ENCODE measurements at regions not wholly inside any gene's neighbourhood (a gene's known extent, or its start where the extent isn't known, plus 50 kb on each side); places are given as distances from the start of the nearest gene placed in this dataset.

- Histone ChIP-seq H4K20me1 (ENCODE audit: control insufficient read depth, insufficient read depth, low read length, poor library complexity, severe bottlenecking) (no peaks in the 10 kb centered on the region), H3K4me1 (ENCODE audit: control insufficient read depth in 2 of 2, insufficient read depth in 2 of 2, low read length in 2 of 2) (no peaks in the 10 kb centered on the region), H3K4me3 (ENCODE audit: control extremely low read depth in 1 of 5, extremely low read depth in 1 of 5, insufficient read depth in 1 of 5, low read depth in 2 of 5, low read length in 4 of 5) (no peak overlapping the region), H3K79me2 (ENCODE audit: control insufficient read depth, insufficient read depth, low read length) (no peaks in the 10 kb centered on the region), H3K36me3 (replicated peaks in 1 of 2; ENCODE audit: control extremely low read depth in 1 of 2, control insufficient read depth in 1 of 2, extremely low read depth in 1 of 2, insufficient read depth in 2 of 2, low read length in 1 of 2) (no peaks in the 10 kb centered on the region), H3K9ac (ENCODE audit: low read length) (no peak overlapping the region), H2AFZ (ENCODE audit: insufficient read depth, low read depth, low read length, poor library complexity, severe bottlenecking) (no peak overlapping the region), H3K9me3 (ENCODE audit: control extremely low read depth in 1 of 3, control insufficient read depth in 2 of 3, insufficient read depth in 1 of 3, low read length in 2 of 3) (no peaks in the 10 kb centered on the region), H3K27ac (ENCODE audit: low read length in 2 of 2) (no peak overlapping the region), H3K4me2 (replicated peaks; ENCODE audit: low read depth, low read length, poor library complexity, severe bottlenecking) (no peak overlapping the region), H3K27me3 (replicated peaks in 1 of 4; ENCODE audit: control extremely low read depth in 1 of 4, control insufficient read depth in 3 of 4, insufficient read depth in 4 of 4, low read length in 3 of 4) (no peaks in the 10 kb centered on the region)
- ATAC-seq (ENCODE audit: low read depth) (no peak), DNase-seq (no peak)
- H3K4me3 Mint-ChIP-seq, result no peak overlapping the region
- TF ChIP-seq EZH2 (IDR thresholded peaks at IDR 0.05; ENCODE audit: borderline replicate concordance, insufficient read depth, low read depth, low read length, poor library complexity, severe bottlenecking), result no peak
- TF ChIP-seq, protein P1, sequence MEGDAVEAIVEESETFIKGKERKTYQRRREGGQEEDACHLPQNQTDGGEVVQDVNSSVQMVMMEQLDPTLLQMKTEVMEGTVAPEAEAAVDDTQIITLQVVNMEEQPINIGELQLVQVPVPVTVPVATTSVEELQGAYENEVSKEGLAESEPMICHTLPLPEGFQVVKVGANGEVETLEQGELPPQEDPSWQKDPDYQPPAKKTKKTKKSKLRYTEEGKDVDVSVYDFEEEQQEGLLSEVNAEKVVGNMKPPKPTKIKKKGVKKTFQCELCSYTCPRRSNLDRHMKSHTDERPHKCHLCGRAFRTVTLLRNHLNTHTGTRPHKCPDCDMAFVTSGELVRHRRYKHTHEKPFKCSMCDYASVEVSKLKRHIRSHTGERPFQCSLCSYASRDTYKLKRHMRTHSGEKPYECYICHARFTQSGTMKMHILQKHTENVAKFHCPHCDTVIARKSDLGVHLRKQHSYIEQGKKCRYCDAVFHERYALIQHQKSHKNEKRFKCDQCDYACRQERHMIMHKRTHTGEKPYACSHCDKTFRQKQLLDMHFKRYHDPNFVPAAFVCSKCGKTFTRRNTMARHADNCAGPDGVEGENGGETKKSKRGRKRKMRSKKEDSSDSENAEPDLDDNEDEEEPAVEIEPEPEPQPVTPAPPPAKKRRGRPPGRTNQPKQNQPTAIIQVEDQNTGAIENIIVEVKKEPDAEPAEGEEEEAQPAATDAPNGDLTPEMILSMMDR (IDR thresholded peaks at IDR 0.05), result no peak
- no peak overlapping the region for H3K27ac Mint-ChIP-seq
- ChIA-PET CTCF (no interaction called here), POLR2A (no interaction called here)
- H3K4me1 Mint-ChIP-seq, result no peaks in the 10 kb centered on the region
- intact Hi-C loops (cut with micrococcal nuclease), result no loop called here
- H3K9me3 Mint-ChIP-seq (ENCODE audit: insufficient read depth), result no peaks in the 10 kb centered on the region
- WGBS (ENCODE audit: insufficient coverage), result no CpG with 5 or more reads among the region's 2 CpGs
- H3K27me3 Mint-ChIP-seq, result no peaks in the 10 kb centered on the region
Measured at GRCh38 chr13:108561149-108561548, 68.3 kb upstream of the MYO16 start.

GRCh38 chr13:108566413-108567170 is 62.8 kb upstream of the MYO16 start:
- ATAC-seq (ENCODE audit: low read depth), result no peak
- no peak overlapping the region for H3K27ac Mint-ChIP-seq
- WGBS (ENCODE audit: insufficient coverage), result 60% methylated on average over 1 of the region's 2 CpGs

More at GRCh38 chr13:108566413-108567170, 62.8 kb upstream of the MYO16 start:
- H3K4me2 ChIP-seq (replicated peaks; ENCODE audit: low read depth, low read length, poor library complexity, severe bottlenecking), result no peak overlapping the region
- no peak overlapping the region for H3K4me3 ChIP-seq (ENCODE audit: control extremely low read depth in 1 of 5, extremely low read depth in 1 of 5, insufficient read depth in 1 of 5, low read depth in 2 of 5, low read length in 4 of 5)
- H3K79me2 ChIP-seq (ENCODE audit: control insufficient read depth, insufficient read depth, low read length), result no peaks in the 10 kb centered on the region
- H3K36me3 ChIP-seq (replicated peaks in 1 of 2; ENCODE audit: control extremely low read depth in 1 of 2, control insufficient read depth in 1 of 2, extremely low read depth in 1 of 2, insufficient read depth in 2 of 2, low read length in 1 of 2), result no peaks in the 10 kb centered on the region
- Mint-ChIP-seq H3K4me1 (no peaks in the 10 kb centered on the region), H3K4me3 (no peak overlapping the region), H3K27me3 (no peaks in the 10 kb centered on the region), H3K9me3 (ENCODE audit: insufficient read depth) (no peaks in the 10 kb centered on the region)
- H3K27ac ChIP-seq (ENCODE audit: low read length in 2 of 2), result no peak overlapping the region
- no peak overlapping the region for H2AFZ ChIP-seq (ENCODE audit: insufficient read depth, low read depth, low read length, poor library complexity, severe bottlenecking)
- no peak overlapping the region for H3K9ac ChIP-seq (ENCODE audit: low read length)
- ChIA-PET POLR2A (no interaction called here), CTCF (no interaction called here)
- no peaks in the 10 kb centered on the region for H3K27me3 ChIP-seq (replicated peaks in 1 of 4; ENCODE audit: control extremely low read depth in 1 of 4, control insufficient read depth in 3 of 4, insufficient read depth in 4 of 4, low read length in 3 of 4)
- intact Hi-C loops (cut with micrococcal nuclease), result no loop called here
- no peak for TF ChIP-seq EZH2 (IDR thresholded peaks at IDR 0.05; ENCODE audit: borderline replicate concordance, insufficient read depth, low read depth, low read length, poor library complexity, severe bottlenecking)
- TF ChIP-seq, protein P1 (IDR thresholded peaks at IDR 0.05), result no peak
- no peaks in the 10 kb centered on the region for H4K20me1 ChIP-seq (ENCODE audit: control insufficient read depth, insufficient read depth, low read length, poor library complexity, severe bottlenecking)
- DNase-seq, result no peak
- no peaks in the 10 kb centered on the region for H3K9me3 ChIP-seq (ENCODE audit: control extremely low read depth in 1 of 3, control insufficient read depth in 2 of 3, insufficient read depth in 1 of 3, low read length in 2 of 3)
- H3K4me1 ChIP-seq (ENCODE audit: control insufficient read depth in 2 of 2, insufficient read depth in 2 of 2, low read length in 2 of 2), result no peaks in the 10 kb centered on the region
